Activated CD8-positive, alpha-beta T cell treated with anti-CD3 and anti-CD28 coated beads for 36 hours (primary cell): ENCODE measurements at regions not wholly inside any gene's neighbourhood (a gene's known extent, or its start where the extent isn't known, plus 50 kb on each side); places are given as distances from the start of the nearest gene placed in this dataset.

Experiments used
- ATAC-seq: fragments of 200-7000 bp; cut with Tn5 transposase; one replicate; pipeline ENCODE4 v1.10.0; 2021; ENCODE audit warnings: mild to moderate bottlenecking, moderate library complexity
- CTCF ChIA-PET: fragments of 350-600 bp; sonication (Branson Sonifier 250); formaldehyde crosslinking; loops from one replicate; lab custom pipeline; 2021; ENCODE audit warnings: antibody characterized with exemption; lab: Charles Lee
- POLR2A ChIA-PET: fragments of 350-600 bp; sonication (Branson Sonifier 250); formaldehyde crosslinking; loops from one replicate; lab custom pipeline; 2021; ENCODE audit warnings: antibody characterized with exemption; lab: Charles Lee
- DNase-seq: peaks from one replicate; pipeline ENCODE4 v3.0.0-alpha.2; 2020
- H3K27ac Mint-ChIP-seq: one replicate; pipeline ENCODE4 v1.8.0; 2021; ENCODE audit warnings: mild to moderate bottlenecking, mixed read lengths
- H3K27me3 Mint-ChIP-seq: one replicate; pipeline ENCODE4 v1.8.0; 2021; ENCODE audit warnings: mixed read lengths
- H3K36me3 Mint-ChIP-seq: one replicate; pipeline ENCODE4 v1.8.0; 2021; ENCODE audit warnings: low read depth, mixed read lengths
- H3K4me1 Mint-ChIP-seq: one replicate; pipeline ENCODE4 v1.8.0; 2021; ENCODE audit warnings: low read depth, mixed read lengths
- H3K4me3 Mint-ChIP-seq: one replicate; pipeline ENCODE4 v1.8.0; 2021; ENCODE audit warnings: mild to moderate bottlenecking, moderate library complexity, mixed read lengths
- H3K9me3 Mint-ChIP-seq: one replicate; pipeline ENCODE4 v1.8.0; 2021; ENCODE audit warnings: mixed read lengths
- intact Hi-C: fragments of 100-400 bp; cut with micrococcal nuclease; formaldehyde crosslinking; loops from one replicate; pipeline ENCODE4 v1.10.0; 2022
- TF ChIP-seq, protein P1 (sequence below): fragments of 200-600 bp; IDR thresholded peaks from one replicate; pipeline ENCODE4 v1.8.0; 2022; ENCODE audit warnings: antibody characterized with exemption, mild to moderate bottlenecking

DNA sequence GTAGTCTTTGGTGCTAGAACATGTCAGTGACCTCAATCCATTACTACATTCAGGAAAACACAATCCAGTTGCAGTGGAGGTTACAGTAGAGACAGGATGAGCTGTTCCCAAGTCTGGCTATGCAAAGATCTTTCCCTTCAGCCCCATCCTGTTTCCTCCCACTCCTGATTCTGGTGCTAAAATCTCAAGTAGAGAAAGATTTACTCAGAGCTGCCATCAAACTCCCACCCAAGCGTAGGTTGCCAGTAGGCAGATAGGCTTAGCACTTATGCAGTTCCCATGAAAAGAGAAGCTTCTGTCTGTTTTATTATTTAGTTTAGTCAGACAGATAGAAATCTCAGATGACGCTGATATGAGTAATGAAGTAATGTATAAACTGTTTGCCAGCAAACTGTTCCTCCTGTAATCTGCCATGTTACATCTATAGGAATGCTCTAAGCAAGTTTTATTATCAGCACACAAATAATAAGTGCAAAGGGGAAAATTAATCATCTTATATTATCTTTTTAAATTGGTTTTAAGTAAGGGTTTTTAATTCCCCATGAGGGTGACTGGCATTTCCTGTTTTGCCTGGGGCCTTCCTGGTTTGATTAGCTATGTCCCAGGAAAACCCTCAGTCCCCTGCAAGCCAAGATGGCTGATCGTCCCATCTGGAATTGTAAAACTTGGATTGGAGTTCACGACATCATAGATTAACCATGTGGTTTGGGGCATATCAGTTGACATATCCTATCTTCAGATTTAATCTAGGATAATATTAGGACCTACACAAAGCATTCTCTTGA lies 188.3 kb upstream of the PALMD start:
- peaks cover 9% of the 10 kb centered on the region for H3K27me3 Mint-ChIP-seq
- TF ChIP-seq, protein P1, sequence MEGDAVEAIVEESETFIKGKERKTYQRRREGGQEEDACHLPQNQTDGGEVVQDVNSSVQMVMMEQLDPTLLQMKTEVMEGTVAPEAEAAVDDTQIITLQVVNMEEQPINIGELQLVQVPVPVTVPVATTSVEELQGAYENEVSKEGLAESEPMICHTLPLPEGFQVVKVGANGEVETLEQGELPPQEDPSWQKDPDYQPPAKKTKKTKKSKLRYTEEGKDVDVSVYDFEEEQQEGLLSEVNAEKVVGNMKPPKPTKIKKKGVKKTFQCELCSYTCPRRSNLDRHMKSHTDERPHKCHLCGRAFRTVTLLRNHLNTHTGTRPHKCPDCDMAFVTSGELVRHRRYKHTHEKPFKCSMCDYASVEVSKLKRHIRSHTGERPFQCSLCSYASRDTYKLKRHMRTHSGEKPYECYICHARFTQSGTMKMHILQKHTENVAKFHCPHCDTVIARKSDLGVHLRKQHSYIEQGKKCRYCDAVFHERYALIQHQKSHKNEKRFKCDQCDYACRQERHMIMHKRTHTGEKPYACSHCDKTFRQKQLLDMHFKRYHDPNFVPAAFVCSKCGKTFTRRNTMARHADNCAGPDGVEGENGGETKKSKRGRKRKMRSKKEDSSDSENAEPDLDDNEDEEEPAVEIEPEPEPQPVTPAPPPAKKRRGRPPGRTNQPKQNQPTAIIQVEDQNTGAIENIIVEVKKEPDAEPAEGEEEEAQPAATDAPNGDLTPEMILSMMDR: no peak
- ATAC-seq (no peak), DNase-seq (no peak)
- intact Hi-C loops: no loop called here
- H3K9me3 Mint-ChIP-seq: no peaks in the 10 kb centered on the region
- POLR2A ChIA-PET: no interaction called here
- no peak overlapping the region for H3K27ac Mint-ChIP-seq
- H3K36me3 Mint-ChIP-seq: no peaks in the 10 kb centered on the region
- H3K4me1 Mint-ChIP-seq: no peaks in the 10 kb centered on the region
- CTCF ChIA-PET: no interaction called here
- no peak overlapping the region for H3K4me3 Mint-ChIP-seq

DNA sequence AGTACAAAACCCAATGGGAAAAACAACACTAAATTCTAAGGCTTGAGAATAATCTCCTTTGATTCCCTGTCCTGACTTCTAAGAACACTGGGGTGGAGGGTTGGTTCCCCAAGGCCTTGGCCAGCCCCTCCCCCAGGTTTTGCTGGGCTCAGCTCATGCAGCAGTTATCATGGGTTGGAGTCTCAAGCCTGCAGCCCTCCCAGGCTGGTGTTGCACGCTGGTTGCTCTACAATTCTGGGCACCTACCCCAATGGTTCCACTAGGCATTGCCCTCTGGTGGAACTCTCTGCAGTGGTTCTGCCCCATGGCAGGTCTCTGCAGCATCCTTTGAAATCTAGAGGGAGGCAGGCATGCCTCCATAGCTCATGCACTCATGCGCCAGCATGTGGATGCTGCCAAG lies 184.4 kb upstream of the PALMD start:
- H3K36me3 Mint-ChIP-seq: no peaks in the 10 kb centered on the region
- CTCF ChIA-PET: no interaction called here
- no peak overlapping the region for H3K27ac Mint-ChIP-seq
- no peaks in the 10 kb centered on the region for H3K9me3 Mint-ChIP-seq
- H3K4me1 Mint-ChIP-seq: no peaks in the 10 kb centered on the region
- ATAC-seq: no peak
- peaks cover 7% of the 10 kb centered on the region for H3K27me3 Mint-ChIP-seq
- no peak overlapping the region for H3K4me3 Mint-ChIP-seq
- no peak for DNase-seq
- TF ChIP-seq, protein P1: no peak
- POLR2A ChIA-PET: interaction anchor here (0.6 to 0.7 kb wide), 2 partner anchors 12 to 31 kb away, joined by 3 read pairs; no protein-coding TSS in a partner anchor
- intact Hi-C loops: no loop called here

DNA sequence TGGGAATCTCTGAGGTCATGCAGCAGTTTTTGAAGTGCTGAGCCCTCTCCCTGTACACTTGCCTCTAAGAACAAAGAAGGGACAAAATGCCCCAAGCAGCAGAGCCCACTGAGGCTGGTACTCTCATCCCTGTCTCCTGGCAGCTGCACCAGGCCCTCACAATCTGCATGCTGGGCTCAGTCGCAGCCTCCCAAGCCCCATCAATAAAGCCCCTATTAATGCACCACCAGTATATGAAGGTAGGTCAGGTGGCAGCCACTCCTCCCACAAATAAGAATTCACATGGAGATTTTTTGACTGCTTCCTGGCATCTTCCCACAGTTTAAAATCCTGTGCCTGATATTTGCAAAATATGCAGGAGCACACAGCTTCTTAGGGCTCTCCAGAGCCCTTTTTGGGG lies 181.2 kb upstream of the PALMD start:
- ATAC-seq: no peak
- Mint-ChIP-seq H3K36me3 (no peaks in the 10 kb centered on the region), H3K27me3 (no peaks in the 10 kb centered on the region), H3K4me3 (no peak overlapping the region), H3K4me1 (no peaks in the 10 kb centered on the region), H3K9me3 (no peaks in the 10 kb centered on the region), H3K27ac (no peak overlapping the region)
- CTCF ChIA-PET: no interaction called here
- DNase-seq: no peak
- intact Hi-C loops: no loop called here
- TF ChIP-seq, protein P1: no peak
- POLR2A ChIA-PET: no interaction called here

DNA sequence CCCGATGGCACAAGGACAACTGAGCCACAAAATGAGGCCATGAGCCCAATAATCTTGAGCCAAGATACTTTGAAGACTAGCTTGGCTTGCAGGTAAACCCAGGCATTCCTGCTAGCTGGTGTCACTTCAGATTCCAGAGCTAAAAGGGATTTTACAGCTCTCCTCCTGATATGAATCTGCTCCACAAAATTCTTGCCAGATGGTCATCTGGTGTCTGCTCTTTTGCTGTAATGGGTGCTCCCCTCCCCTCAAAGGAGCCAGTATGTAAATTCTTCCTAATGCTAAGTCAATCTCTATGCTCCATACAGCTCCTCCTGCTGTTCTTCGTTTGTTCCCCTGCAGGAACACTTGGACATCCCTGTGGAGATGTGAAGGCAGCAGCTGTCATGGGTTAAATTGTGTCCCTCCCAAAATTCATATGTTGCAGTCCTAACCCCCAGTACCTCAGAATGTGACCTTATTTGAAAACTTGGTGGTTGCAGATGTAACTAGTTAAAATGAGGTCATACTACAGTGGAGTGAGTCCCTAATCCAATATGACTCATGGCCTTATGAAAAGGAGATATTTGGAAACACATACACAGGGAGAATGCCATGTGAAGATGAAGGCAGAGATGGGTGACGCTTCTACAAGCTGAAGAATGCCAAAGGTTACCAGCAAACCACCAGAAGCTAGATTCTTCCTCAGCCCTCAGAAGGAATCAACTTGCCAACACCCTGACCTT lies 180.6 kb upstream of the PALMD start:
- ChIA-PET POLR2A (no interaction called here), CTCF (no interaction called here)
- no peaks in the 10 kb centered on the region for H3K36me3 Mint-ChIP-seq
- no peaks in the 10 kb centered on the region for H3K9me3 Mint-ChIP-seq
- H3K27me3 Mint-ChIP-seq: no peaks in the 10 kb centered on the region
- no peak for DNase-seq
- H3K27ac Mint-ChIP-seq: no peak overlapping the region
- intact Hi-C loops: no loop called here
- no peak overlapping the region for H3K4me3 Mint-ChIP-seq
- H3K4me1 Mint-ChIP-seq: no peaks in the 10 kb centered on the region
- ATAC-seq: no peak
- TF ChIP-seq, protein P1: no peak

DNA sequence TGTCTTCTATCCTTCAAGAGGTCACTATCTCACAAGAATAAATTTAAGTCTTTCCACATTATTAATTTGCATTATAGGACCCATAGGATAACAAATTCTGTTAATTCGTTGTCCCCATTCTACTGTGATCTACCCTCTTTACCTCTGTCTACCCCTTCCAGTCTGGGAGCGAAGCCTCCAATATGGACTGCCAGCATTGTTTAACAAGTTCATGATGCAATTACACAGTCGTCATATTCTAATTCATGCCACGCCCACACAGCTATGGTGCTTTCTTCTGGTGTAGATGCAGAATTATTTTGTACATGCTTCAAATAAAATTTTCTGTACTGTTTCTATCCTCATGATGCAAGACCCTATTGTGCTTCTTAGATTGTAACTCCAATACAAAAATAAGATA lies 178.3 kb upstream of the PALMD start:
- POLR2A ChIA-PET: no interaction called here
- TF ChIP-seq, protein P1: no peak
- intact Hi-C loops: no loop called here
- Mint-ChIP-seq H3K27ac (no peak overlapping the region), H3K4me1 (no peaks in the 10 kb centered on the region), H3K4me3 (no peak overlapping the region), H3K36me3 (no peaks in the 10 kb centered on the region), H3K27me3 (peaks cover 2% of the 10 kb centered on the region), H3K9me3 (no peaks in the 10 kb centered on the region)
- ATAC-seq (no peak), DNase-seq (no peak)
- CTCF ChIA-PET: no interaction called here
